ENCODE measurements at regions not wholly inside any gene's neighbourhood (a gene's known extent, or its start where the extent isn't known, plus 50 kb on each side); places are given as distances from the start of the nearest gene placed in this dataset.

DNA sequence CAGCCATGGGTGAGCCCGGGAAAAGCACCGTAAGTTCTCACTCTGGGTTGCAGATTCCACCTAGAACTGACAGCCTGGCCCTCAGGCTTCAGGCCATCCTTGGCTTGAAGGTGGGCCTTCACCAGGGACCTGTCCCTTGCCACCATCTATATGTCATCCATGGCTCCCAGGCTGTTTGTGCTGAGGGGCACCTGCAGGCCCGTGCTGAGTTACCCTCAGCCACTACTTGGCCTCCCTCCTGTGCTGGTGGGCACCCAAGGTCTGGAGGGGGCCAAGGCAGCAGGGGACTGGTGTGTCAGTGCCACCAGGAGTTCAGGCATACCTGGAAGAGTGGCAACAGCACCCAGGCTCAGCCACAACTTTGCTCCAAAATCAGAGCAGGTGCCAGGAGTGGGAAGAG lies 326.2 kb upstream of the SMIM21 start:
- TF ChIP-seq, protein P1, sequence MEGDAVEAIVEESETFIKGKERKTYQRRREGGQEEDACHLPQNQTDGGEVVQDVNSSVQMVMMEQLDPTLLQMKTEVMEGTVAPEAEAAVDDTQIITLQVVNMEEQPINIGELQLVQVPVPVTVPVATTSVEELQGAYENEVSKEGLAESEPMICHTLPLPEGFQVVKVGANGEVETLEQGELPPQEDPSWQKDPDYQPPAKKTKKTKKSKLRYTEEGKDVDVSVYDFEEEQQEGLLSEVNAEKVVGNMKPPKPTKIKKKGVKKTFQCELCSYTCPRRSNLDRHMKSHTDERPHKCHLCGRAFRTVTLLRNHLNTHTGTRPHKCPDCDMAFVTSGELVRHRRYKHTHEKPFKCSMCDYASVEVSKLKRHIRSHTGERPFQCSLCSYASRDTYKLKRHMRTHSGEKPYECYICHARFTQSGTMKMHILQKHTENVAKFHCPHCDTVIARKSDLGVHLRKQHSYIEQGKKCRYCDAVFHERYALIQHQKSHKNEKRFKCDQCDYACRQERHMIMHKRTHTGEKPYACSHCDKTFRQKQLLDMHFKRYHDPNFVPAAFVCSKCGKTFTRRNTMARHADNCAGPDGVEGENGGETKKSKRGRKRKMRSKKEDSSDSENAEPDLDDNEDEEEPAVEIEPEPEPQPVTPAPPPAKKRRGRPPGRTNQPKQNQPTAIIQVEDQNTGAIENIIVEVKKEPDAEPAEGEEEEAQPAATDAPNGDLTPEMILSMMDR (IDR thresholded peaks at IDR 0.05) = no peak
- TF ChIP-seq POLR2A (IDR thresholded peaks at IDR 0.05) = no peak
